GM10266 (cell line): ENCODE measurements at regions not wholly inside any gene's neighbourhood (a gene's known extent, or its start where the extent isn't known, plus 50 kb on each side); places are given as distances from the start of the nearest gene placed in this dataset.

Source experiments
- DNase-seq: peaks from one replicate; pipeline ENCODE4 v3.0.0; 2012; ENCODE audit errors: extremely low spot score
- TF ChIP-seq, protein P1 (sequence below): IDR thresholded peaks from 2 replicates; pipeline ENCODE4 v1.5.1; 2012; ENCODE audit warnings: mild to moderate bottlenecking, low read depth; ENCODE audit not compliant: control insufficient read depth, insufficient read depth; ENCODE audit errors: missing control alignments

DNA sequence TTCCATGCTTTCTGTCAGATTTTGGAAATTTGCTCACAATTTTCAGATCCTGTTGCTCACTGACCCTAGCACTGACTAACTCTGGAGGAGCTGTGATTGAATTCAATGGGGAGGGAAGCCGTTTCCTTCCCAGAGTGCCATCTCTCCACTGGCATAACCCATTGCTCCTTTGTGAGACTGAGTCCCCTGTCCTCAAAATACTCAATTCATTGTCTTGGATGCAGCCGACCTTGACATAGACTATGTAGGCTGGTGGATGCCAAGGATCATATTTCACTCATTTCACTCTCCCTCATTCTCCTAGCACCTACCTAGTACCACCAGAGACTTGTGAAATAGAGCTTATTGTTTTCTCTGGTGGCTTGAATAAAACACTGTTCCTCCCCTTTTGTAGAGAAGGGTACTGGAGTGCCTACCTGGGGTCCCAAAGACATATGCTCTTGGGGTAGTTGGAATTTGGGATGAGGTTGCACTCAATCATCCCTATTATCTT is 511.3 kb upstream of the ZMIZ1 start:
- no peak for DNase-seq
- TF ChIP-seq, protein P1, sequence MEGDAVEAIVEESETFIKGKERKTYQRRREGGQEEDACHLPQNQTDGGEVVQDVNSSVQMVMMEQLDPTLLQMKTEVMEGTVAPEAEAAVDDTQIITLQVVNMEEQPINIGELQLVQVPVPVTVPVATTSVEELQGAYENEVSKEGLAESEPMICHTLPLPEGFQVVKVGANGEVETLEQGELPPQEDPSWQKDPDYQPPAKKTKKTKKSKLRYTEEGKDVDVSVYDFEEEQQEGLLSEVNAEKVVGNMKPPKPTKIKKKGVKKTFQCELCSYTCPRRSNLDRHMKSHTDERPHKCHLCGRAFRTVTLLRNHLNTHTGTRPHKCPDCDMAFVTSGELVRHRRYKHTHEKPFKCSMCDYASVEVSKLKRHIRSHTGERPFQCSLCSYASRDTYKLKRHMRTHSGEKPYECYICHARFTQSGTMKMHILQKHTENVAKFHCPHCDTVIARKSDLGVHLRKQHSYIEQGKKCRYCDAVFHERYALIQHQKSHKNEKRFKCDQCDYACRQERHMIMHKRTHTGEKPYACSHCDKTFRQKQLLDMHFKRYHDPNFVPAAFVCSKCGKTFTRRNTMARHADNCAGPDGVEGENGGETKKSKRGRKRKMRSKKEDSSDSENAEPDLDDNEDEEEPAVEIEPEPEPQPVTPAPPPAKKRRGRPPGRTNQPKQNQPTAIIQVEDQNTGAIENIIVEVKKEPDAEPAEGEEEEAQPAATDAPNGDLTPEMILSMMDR, result no peak

DNA sequence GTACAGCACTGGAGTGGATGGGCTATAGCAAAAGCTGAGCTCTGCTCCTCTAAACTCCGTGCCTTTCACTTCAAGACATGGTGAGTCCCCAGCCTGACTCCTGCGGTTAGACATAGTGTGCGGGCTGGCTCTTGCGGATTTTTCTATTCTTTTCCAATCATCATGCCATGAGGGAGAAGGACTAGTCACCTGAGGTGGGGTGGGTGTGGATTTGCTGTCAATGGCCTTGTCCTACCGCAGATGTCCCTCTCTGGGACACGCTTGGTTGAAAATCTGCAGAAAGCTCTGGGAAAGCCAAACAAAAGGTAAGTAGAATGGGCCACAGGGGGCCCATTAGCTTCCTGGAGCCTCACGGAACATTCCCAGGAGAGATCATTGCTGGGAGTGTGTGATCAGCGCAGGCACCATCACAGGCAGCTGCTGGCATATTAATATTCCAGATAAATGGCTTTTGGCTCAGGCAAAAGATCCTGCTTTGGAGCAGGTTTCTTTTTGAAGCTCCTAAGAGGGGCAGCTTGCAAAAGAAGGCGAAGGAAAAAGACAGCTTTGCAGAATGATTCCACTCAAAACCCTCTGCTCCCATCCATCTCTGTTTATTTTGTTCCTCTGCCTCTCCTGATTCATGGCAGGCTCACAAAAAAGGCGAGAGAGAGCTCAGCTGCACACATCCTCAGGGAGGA is 509.0 kb upstream of the ZMIZ1 start:
- TF ChIP-seq, protein P1, result no peak
- DNase-seq, result no peak

- DNase-seq, result no peak
- TF ChIP-seq, protein P1, result no peak
Measured at GRCh38 chr10:78560341-78560688, 508.5 kb upstream of the ZMIZ1 start.

DNA sequence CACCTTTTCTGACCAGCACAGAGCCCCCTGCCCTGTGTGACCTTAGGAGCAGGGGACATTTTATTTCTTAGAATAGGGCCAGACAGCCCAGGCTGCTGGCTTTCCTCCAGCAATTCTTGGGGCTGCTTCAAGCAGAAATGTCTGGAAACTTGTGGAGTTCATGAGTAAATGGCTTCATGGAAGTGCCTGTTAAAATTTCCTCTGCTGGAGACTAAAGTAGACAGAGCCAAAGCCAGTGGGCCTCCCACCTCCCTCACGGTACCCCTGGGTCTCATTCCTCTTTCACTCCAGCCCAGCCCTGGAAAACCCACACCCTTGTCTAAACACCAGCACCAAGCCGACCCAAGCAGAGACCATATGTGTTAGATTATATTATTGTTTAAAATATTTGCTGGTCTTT is 505.5 kb upstream of the ZMIZ1 start:
- TF ChIP-seq, protein P1, result no peak
- no peak for DNase-seq

- TF ChIP-seq, protein P1, result no peak
- no peak for DNase-seq
Measured at GRCh38 chr10:78565841-78566240, 502.9 kb upstream of the ZMIZ1 start.

DNA sequence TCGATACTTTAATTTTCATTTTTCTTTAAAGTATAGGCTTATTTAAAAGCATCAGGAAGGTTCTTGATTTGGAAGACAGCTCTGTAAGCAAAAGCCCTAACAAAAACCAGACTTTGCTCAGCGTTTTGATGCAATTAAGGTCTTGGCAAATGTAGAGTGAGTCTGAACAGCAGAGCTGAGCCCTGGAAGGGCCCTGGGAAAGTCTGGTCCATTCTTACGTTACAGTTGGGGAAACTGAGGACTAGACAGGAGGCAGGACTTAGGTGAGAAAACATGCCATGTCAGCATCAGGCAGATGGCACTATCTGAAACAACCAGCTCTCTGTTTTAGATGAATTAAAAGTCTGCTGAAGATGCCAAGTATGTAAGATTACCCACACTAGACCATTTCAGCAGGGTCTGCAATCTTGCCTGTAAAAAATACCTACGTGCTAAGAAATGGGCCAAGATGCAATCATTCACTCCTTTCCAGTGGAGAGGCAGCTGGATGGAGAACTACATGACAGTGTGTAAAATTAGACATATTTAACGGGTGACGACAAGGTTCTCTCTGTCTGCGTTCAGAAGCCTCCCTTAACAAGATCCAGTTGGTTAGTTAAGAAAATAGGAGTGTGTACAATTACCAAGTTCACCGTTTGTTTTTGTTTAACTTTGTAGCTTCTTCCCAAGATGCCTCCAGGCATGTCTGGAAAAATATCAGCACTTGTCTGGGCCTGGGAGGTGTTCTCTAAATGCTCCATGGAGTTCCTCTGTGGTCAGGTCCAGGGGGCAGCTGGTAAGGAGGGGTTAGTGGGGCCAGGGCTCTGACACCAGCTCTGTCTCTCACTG is 502.3 kb upstream of the ZMIZ1 start:
- DNase-seq, result no peak
- TF ChIP-seq, protein P1, result no peak
